AG04449 (cell line): ENCODE measurements at regions not wholly inside any gene's neighbourhood (a gene's known extent, or its start where the extent isn't known, plus 50 kb on each side); places are given as distances from the start of the nearest gene placed in this dataset.

Source experiments
- CTCF ChIA-PET: fragments of 350-600 bp; formaldehyde crosslinking; extraction: SDS; loops from one replicate; lab custom pipeline; 2021; ENCODE audit warnings: antibody characterized with exemption; lab: Yijun Ruan, JAX
- POLR2A ChIA-PET: fragments of 400-600, 350-600 bp; formaldehyde crosslinking; extraction: SDS; loops from one replicate; lab custom pipeline; 2020; ENCODE audit warnings: antibody characterized with exemption, inconsistent platforms; lab: Yijun Ruan, JAX
- DNase-seq: peaks from one replicate; pipeline ENCODE4 v3.0.0-alpha.2; 2010; ENCODE audit warnings: low read depth, low spot score
- H3K4me3 ChIP-seq: 2 replicates; pipeline ENCODE4 v1.5.1; 2011; ENCODE audit warnings: low read depth, mild to moderate bottlenecking, control low read depth, low read length
- CTCF ChIP-seq: IDR thresholded peaks from one replicate; pipeline ENCODE4 v1.5.1; 2011; ENCODE audit warnings: mild to moderate bottlenecking, moderate library complexity, low read length, control low read depth, inconsistent platforms; ENCODE audit not compliant: insufficient read depth; ENCODE audit errors: missing control alignments

DNA sequence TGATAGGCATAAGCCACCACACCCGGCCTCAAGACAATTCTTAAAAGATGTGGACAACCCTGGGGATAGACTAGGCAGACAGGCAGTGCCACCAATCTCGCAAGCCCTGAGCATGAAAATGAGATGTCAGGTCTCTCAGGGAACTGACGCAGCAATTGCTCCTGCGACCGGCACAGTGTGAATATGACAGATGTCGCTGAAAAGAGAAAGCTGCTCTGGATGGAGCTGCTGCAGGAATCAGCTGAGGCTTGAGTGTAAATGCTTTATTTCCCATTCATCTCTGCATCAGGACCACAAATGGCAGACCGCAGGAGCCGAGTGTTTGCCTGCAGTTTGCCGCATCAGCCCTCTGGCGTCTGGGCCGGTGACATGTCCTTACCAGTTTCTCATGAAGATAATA lies 68.4 kb downstream of the TFAP2C start:
- DNase-seq: no peak
- H3K4me3 ChIP-seq: no peak overlapping the region
- TF ChIP-seq CTCF: no peak
- CTCF ChIA-PET: interaction anchor here (0.8 kb wide), 1 partner anchor 142 kb away, joined by 3 read pairs; no protein-coding TSS in a partner anchor
- POLR2A ChIA-PET: no interaction called here

DNA sequence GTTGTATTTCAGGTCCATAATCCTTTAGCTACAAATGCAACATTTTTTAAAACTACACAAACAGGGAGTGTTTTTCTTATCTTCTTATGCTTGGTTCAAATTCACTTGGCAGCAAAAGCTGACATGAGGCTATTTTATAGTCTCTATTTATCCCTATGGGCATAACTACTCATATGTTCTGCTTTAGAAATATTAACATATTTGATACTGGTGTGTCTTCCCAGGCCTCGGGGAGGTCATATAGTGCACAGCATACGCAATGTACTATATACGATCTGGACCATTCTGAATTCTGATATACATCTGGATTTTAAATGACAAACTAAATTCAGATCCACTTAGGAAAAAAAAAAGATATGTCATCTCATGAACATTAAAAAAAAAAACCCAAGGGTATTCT lies 69.2 kb downstream of the TFAP2C start:
- DNase-seq: no peak
- ChIA-PET POLR2A (no interaction called here), CTCF (interaction anchor here (0.7 kb wide), 1 partner anchor 14 kb away, joined by 3 read pairs; no protein-coding TSS in a partner anchor)
- TF ChIP-seq CTCF: no peak
- H3K4me3 ChIP-seq: no peak overlapping the region

DNA sequence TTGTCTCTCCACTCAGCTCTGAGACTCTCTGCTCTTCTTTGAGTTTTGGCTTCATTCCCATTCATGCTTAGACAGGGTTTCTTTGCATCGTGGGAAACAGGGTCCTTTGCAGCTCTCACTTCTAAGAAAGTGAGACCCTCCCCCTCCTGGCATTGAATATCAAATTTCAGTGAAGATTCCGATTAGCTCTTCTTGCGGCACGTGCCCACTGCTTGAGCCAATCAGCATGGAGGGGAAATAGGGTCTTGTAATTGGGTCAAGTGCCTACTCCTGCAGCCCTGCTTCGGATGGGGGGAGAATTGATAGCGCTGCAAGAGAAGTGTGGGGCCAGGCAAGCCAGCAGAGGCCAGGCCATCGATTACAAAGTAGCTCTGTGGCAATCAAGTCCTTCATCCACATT lies 69.6 kb downstream of the TFAP2C start:
- H3K4me3 ChIP-seq: no peak overlapping the region
- ChIA-PET CTCF (interaction anchor here (0.7 kb wide), 1 partner anchor 15 kb away, joined by 3 read pairs; no protein-coding TSS in a partner anchor), POLR2A (no interaction called here)
- no peak for TF ChIP-seq CTCF
- no peak for DNase-seq

DNA sequence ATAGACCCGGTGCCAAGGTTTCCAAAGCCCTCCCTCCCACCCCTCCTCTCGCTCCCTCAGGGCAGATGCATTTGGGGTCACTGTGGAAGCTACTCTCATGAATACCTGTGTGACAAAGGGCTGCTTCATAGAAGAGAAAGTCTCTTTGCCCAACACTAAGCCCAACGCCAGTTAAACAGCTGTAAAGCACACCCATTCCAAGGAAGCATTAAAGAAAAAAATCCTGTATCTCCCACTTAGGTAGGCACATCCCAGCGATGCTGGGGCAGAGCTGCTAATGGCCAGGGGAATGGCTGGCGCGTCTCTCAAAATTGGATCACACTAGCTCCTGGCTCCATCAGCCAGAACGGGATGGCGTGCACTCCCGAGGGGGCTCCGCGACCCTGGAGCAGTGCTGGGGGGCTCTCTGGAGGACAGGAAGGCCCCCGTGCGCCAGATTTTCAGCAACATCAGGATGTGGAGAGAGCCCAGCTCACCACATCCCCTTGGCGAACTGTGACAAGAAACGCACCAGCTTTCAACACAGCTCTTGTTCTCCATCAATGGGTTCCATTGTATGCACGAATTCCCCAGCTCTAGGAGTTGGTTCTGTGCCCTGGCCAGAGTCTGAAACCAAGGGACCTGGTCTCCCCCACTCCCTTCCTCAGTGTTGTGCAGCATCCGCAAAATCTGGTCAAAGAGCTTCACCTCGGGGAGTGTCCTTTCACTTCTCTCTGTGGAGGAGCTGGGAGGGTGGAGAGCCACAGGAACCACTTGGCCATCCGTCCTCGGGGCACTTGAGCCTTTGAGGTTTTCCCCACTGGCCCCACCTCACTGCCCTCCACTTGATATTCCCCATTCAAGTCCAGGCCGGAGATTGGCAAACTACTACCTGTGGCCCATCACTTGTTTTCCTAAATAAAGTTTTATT lies 74.1 kb downstream of the TFAP2C start:
- no peak for TF ChIP-seq CTCF
- ChIA-PET CTCF (no interaction called here), POLR2A (no interaction called here)

GRCh38 chr20:56706867-56707360 lies 77.8 kb downstream of the TFAP2C start:
- POLR2A ChIA-PET: no interaction called here
- DNase-seq: no peak
- no peak overlapping the region for H3K4me3 ChIP-seq
- no peak for TF ChIP-seq CTCF
- CTCF ChIA-PET: no interaction called here

More for the DNA sequence above, 74.1 kb downstream of the TFAP2C start:
- DNase-seq: no peak
- no peak overlapping the region for H3K4me3 ChIP-seq

DNA sequence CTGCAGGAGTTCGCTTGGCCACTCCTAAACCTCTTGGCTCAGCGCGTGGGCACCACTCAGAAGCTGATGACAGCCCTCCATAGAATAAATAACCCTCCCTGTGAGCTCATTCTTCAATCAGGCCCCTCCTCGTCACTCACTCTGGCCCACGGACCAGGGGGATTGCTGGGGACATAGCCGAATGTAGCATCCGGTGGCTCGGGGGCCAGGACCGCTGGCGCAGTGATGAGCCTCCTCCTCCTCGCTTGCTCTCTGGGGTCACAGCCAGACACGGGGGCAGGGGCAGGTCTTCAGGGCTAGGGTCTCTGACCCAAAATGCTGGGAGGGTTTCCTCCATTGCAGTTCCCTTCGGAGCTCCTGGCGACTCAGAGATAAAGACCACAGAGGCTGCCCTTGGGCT lies 79.9 kb downstream of the TFAP2C start:
- TF ChIP-seq CTCF: no peak
- CTCF ChIA-PET: interaction anchor here (1.5 kb wide), 1 partner anchor 19 kb away, joined by 3 read pairs; no protein-coding TSS in a partner anchor
- no peak for DNase-seq
- POLR2A ChIA-PET: no interaction called here
- no peak overlapping the region for H3K4me3 ChIP-seq
